CD8-positive, alpha-beta memory T cell (primary cell): ENCODE measurements at regions not wholly inside any gene's neighbourhood (a gene's known extent, or its start where the extent isn't known, plus 50 kb on each side); places are given as distances from the start of the nearest gene placed in this dataset.
A peak's percentile ranks its signal among the peaks of the same experiment; 100 is the strongest.

Experiments
- CTCF ChIA-PET: fragments of 350-600 bp; sonication (Branson Sonifier 250); formaldehyde crosslinking; loops from one replicate; lab custom pipeline; 2021; ENCODE audit warnings: antibody characterized with exemption; lab: Charles Lee
- POLR2A ChIA-PET: fragments of 350-600 bp; sonication (Branson Sonifier 250); formaldehyde crosslinking; loops from one replicate; lab custom pipeline; 2021; ENCODE audit warnings: antibody characterized with exemption; lab: Charles Lee
- DNase-seq, 5 donors: peaks; one replicate each; pipeline versions ENCODE4 v3.0.0 to v3.0.0-alpha.2; 2020 to 2022; ENCODE audit warnings: mixed read lengths in 1 of 5
- H3K27ac ChIP-seq: one replicate; pipeline ENCODE4 v1.7.0; 2013; ENCODE audit warnings: low read depth, mild to moderate bottlenecking, low read length, moderate library complexity
- H3K27me3 ChIP-seq: 2 replicates; pipeline ENCODE4 v1.7.0; 2013; ENCODE audit warnings: low read length, mild to moderate bottlenecking; ENCODE audit not compliant: insufficient read depth, poor library complexity, severe bottlenecking
- H3K36me3 ChIP-seq: 2 replicates; pipeline ENCODE4 v1.7.0; 2013; ENCODE audit warnings: mild to moderate bottlenecking, low read length, moderate library complexity; ENCODE audit not compliant: insufficient read depth
- H3K4me1 ChIP-seq: 2 replicates; pipeline ENCODE4 v1.7.0; 2013; ENCODE audit warnings: mild to moderate bottlenecking, low read length, moderate library complexity; ENCODE audit not compliant: insufficient read depth
- H3K4me3 ChIP-seq: 2 replicates; pipeline ENCODE4 v1.7.0; 2013; ENCODE audit warnings: mild to moderate bottlenecking, low read length
- H3K9me3 ChIP-seq: 2 replicates; pipeline ENCODE4 v1.7.0; 2013; ENCODE audit warnings: mild to moderate bottlenecking, low read length
- H3K27ac Mint-ChIP-seq, 8 donors: one replicate each; pipeline ENCODE4 v1.8.0; 2020 to 2021; ENCODE audit warnings: mixed read lengths in 8 of 8, mild to moderate bottlenecking in 6 of 8, inconsistent platforms in 3 of 8, moderate library complexity in 3 of 8
- H3K27me3 Mint-ChIP-seq, 2 donors: one replicate each; pipeline ENCODE4 v1.8.0; 2020 to 2021; ENCODE audit warnings: mixed read lengths in 2 of 2, mild to moderate bottlenecking in 1 of 2, moderate library complexity in 1 of 2
- H3K36me3 Mint-ChIP-seq, 3 donors: one replicate each; pipeline ENCODE4 v1.8.0; 2020 to 2021; ENCODE audit warnings: mixed read lengths in 3 of 3, inconsistent platforms in 1 of 3, mild to moderate bottlenecking in 1 of 3
- H3K4me1 Mint-ChIP-seq, 3 donors: one replicate each; pipeline ENCODE4 v1.8.0; 2020 to 2021; ENCODE audit warnings: mixed read lengths in 3 of 3, inconsistent platforms in 1 of 3, mild to moderate bottlenecking in 1 of 3
- H3K4me3 Mint-ChIP-seq, 7 donors: one replicate each; pipeline ENCODE4 v1.8.0; 2020 to 2021; ENCODE audit warnings: mixed read lengths in 7 of 7, mild to moderate bottlenecking in 6 of 7, moderate library complexity in 4 of 7, inconsistent platforms in 2 of 7
- H3K9me3 Mint-ChIP-seq, 5 donors: one replicate each; pipeline ENCODE4 v1.8.0; 2020 to 2022; ENCODE audit warnings: mixed read lengths in 5 of 5, mild to moderate bottlenecking in 3 of 5, moderate library complexity in 2 of 5, inconsistent platforms in 1 of 5

GRCh38 chr5:117649821-117650220, 1075.2 kb upstream of the SEMA6A start:
- peaks cover 5 to 13% (median 8%) of the 10 kb centered on the region in 5 donors for H3K9me3 Mint-ChIP-seq
- ChIA-PET POLR2A (no interaction called here), CTCF (no interaction called here)
- no peak overlapping the region for H3K27ac ChIP-seq
- no peaks in the 10 kb centered on the region for H3K27me3 ChIP-seq
- H3K36me3 ChIP-seq, result no peaks in the 10 kb centered on the region
- no peaks in the 10 kb centered on the region for H3K4me1 ChIP-seq
- H3K27me3 Mint-ChIP-seq, result no peaks in the 10 kb centered on the region
- H3K27ac Mint-ChIP-seq, result no peak overlapping the region
- H3K4me3 ChIP-seq, result no peak overlapping the region
- no peak overlapping the region for H3K4me3 Mint-ChIP-seq
- H3K4me1 Mint-ChIP-seq, result no peaks in the 10 kb centered on the region
- DNase-seq, result no peak
- no peaks in the 10 kb centered on the region for H3K36me3 Mint-ChIP-seq
- no peaks in the 10 kb centered on the region for H3K9me3 ChIP-seq

GRCh38 chr5:117645400-117645799, 1070.8 kb upstream of the SEMA6A start:
- no peaks in the 10 kb centered on the region for H3K4me1 Mint-ChIP-seq
- DNase-seq, result no peak
- POLR2A ChIA-PET, result no interaction called here
- CTCF ChIA-PET, result no interaction called here
- H3K36me3 ChIP-seq, result no peaks in the 10 kb centered on the region
- no peaks in the 10 kb centered on the region for H3K27me3 Mint-ChIP-seq
- H3K4me1 ChIP-seq, result no peaks in the 10 kb centered on the region
- H3K27ac Mint-ChIP-seq, result no peak overlapping the region
- H3K4me3 Mint-ChIP-seq, result no peak overlapping the region
- no peaks in the 10 kb centered on the region for H3K9me3 ChIP-seq
- peaks cover 6 to 27% (median 9%) of the 10 kb centered on the region in 5 donors for H3K9me3 Mint-ChIP-seq
- H3K36me3 Mint-ChIP-seq, result no peaks in the 10 kb centered on the region
- no peak overlapping the region for H3K4me3 ChIP-seq
- H3K27me3 ChIP-seq, result no peaks in the 10 kb centered on the region
- no peak overlapping the region for H3K27ac ChIP-seq

DNA sequence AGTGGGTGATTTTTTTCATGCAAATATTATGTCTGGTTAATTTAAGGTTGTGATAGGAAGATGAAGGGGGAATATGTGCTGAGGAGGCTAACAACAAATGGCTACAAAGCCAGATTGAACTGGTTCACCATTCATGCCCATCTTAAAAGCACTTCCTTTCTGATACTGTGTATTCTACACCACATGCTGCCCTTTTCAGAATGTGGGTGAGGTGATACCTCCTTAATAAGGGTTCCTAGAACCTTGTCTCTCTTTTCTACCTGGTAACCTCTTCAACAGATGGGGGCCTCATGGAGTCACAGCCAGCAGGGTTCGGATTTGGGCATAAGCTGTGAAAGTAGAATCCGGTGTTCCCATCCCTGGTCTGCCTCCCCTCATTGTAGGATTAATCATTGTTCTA, 1064.0 kb upstream of the SEMA6A start:
- DNase-seq, result no peak
- no peaks in the 10 kb centered on the region for H3K4me1 ChIP-seq
- H3K27ac ChIP-seq, result no peak overlapping the region
- peaks cover 2 to 40% (median 8%) of the 10 kb centered on the region in 5 donors for H3K9me3 Mint-ChIP-seq
- POLR2A ChIA-PET, result no interaction called here
- H3K9me3 ChIP-seq, result no peaks in the 10 kb centered on the region
- no peak overlapping the region for H3K4me3 Mint-ChIP-seq
- H3K27me3 ChIP-seq, result no peaks in the 10 kb centered on the region
- H3K4me1 Mint-ChIP-seq, result no peaks in the 10 kb centered on the region
- no peaks in the 10 kb centered on the region for H3K36me3 Mint-ChIP-seq
- CTCF ChIA-PET, result no interaction called here
- no peaks in the 10 kb centered on the region for H3K36me3 ChIP-seq
- no peak overlapping the region for H3K4me3 ChIP-seq
- H3K27ac Mint-ChIP-seq, result no peak overlapping the region
- no peaks in the 10 kb centered on the region for H3K27me3 Mint-ChIP-seq

GRCh38 chr5:117633093-117633492, 1058.5 kb upstream of the SEMA6A start:
- Mint-ChIP-seq H3K4me3 (no peak overlapping the region), H3K36me3 (no peaks in the 10 kb centered on the region), H3K9me3 (peaks cover 8 to 43% (median 24%) of the 10 kb centered on the region in 5 donors), H3K27ac (peak overlapping the region in 1 of 8 donors; percentile 64), H3K27me3 (no peaks in the 10 kb centered on the region), H3K4me1 (no peaks in the 10 kb centered on the region)
- POLR2A ChIA-PET, result no interaction called here
- Histone ChIP-seq H3K36me3 (no peaks in the 10 kb centered on the region), H3K4me3 (no peak overlapping the region), H3K4me1 (no peaks in the 10 kb centered on the region), H3K27me3 (no peaks in the 10 kb centered on the region), H3K27ac (no peak overlapping the region), H3K9me3 (no peaks in the 10 kb centered on the region)
- DNase-seq, result no peak
- CTCF ChIA-PET, result no interaction called here

DNA sequence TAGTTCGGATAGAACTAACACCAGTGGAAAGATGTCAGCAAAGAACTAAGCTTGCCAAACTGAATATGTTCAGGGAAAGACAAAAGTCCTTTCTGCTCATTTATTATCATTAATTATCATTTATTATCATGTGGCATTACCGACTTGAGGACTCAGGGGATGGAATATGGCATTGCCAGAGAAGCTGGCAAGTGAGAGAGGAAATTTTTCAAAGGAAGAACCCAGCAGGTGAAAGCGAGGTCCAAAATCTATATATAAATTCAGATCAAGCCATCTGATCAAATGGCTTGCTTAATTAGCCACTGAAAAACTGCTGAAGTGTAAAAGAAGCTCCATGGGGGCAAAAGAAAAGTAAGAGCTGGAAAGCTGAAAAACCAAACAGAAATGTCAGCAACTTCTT, 1049.6 kb upstream of the SEMA6A start:
- H3K27me3 ChIP-seq, result no peaks in the 10 kb centered on the region
- peaks cover 3 to 23% (median 5%) of the 10 kb centered on the region in 5 donors for H3K9me3 Mint-ChIP-seq
- H3K27ac Mint-ChIP-seq, result no peak overlapping the region
- H3K36me3 ChIP-seq, result no peaks in the 10 kb centered on the region
- H3K4me1 Mint-ChIP-seq, result no peaks in the 10 kb centered on the region
- H3K4me1 ChIP-seq, result no peaks in the 10 kb centered on the region
- no peak for DNase-seq
- H3K27me3 Mint-ChIP-seq, result no peaks in the 10 kb centered on the region
- no peaks in the 10 kb centered on the region for H3K9me3 ChIP-seq
- ChIA-PET POLR2A (no interaction called here), CTCF (no interaction called here)
- H3K36me3 Mint-ChIP-seq, result no peaks in the 10 kb centered on the region
- H3K4me3 ChIP-seq, result no peak overlapping the region
- no peak overlapping the region for H3K27ac ChIP-seq
- no peak overlapping the region for H3K4me3 Mint-ChIP-seq

- H3K9me3 Mint-ChIP-seq, result peaks cover 4 to 32% (median 6%) of the 10 kb centered on the region in 5 donors
- no peaks in the 10 kb centered on the region for H3K9me3 ChIP-seq
- H3K36me3 Mint-ChIP-seq, result no peaks in the 10 kb centered on the region
- H3K36me3 ChIP-seq, result no peaks in the 10 kb centered on the region
- CTCF ChIA-PET, result no interaction called here
- H3K27ac ChIP-seq, result no peak overlapping the region
- no peaks in the 10 kb centered on the region for H3K4me1 ChIP-seq
- H3K27me3 ChIP-seq, result no peaks in the 10 kb centered on the region
- POLR2A ChIA-PET, result no interaction called here
- no peak overlapping the region for H3K4me3 Mint-ChIP-seq
- H3K27me3 Mint-ChIP-seq, result no peaks in the 10 kb centered on the region
- H3K4me1 Mint-ChIP-seq, result no peaks in the 10 kb centered on the region
- no peak overlapping the region for H3K4me3 ChIP-seq
- no peak overlapping the region for H3K27ac Mint-ChIP-seq
- no peak for DNase-seq
Measured at GRCh38 chr5:117623042-117623805, 1048.6 kb upstream of the SEMA6A start.

DNA sequence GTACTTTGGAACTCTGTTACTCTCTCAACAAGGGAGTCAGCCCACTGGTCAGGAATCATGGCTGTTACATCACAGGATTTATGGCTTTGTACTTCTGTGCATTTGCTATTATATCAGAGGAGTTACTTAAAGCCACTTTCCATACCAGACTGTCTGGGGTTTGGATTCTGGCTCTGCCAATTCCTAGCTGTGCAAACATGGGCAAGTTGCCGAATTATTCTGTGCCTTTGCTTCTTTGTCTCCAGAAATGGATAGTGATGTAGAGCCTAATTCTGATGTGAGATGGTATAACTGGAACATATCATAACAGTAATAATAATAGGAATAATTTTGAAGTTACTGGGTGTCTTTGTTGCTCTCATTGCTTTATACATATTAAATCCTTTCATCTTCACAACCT, 1047.3 kb upstream of the SEMA6A start:
- no peak overlapping the region for H3K27ac Mint-ChIP-seq
- Histone ChIP-seq H3K4me3 (no peak overlapping the region), H3K4me1 (no peaks in the 10 kb centered on the region), H3K27ac (no peak overlapping the region), H3K27me3 (no peaks in the 10 kb centered on the region), H3K36me3 (no peaks in the 10 kb centered on the region), H3K9me3 (no peaks in the 10 kb centered on the region)
- H3K27me3 Mint-ChIP-seq, result no peaks in the 10 kb centered on the region
- POLR2A ChIA-PET, result no interaction called here
- CTCF ChIA-PET, result no interaction called here
- H3K4me3 Mint-ChIP-seq, result no peak overlapping the region
- peaks cover 0 to 31% (median 4%) of the 10 kb centered on the region in 5 donors for H3K9me3 Mint-ChIP-seq
- no peaks in the 10 kb centered on the region for H3K36me3 Mint-ChIP-seq
- no peak for DNase-seq
- H3K4me1 Mint-ChIP-seq, result no peaks in the 10 kb centered on the region

DNA sequence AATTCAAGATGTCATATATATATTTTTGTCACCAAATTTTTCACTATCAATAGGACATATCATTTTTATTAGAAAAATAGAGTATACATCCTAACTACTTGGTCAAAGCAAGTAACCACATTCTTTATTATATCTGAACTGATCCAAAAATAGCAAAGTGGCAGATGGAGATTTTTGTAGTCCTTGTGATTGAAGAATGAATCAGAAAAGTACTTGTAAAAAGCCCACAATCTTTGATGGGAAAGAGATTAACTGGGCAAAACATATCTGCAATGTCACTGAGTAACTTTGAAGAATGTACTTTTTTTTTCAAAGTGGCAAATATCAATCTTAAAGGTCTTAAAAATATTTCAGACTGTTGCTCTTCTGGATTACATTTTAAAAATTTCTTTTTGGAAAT, 1040.6 kb upstream of the SEMA6A start:
- DNase-seq, result no peak
- no peak overlapping the region for H3K4me3 ChIP-seq
- H3K4me1 ChIP-seq, result no peaks in the 10 kb centered on the region
- Mint-ChIP-seq H3K9me3 (peaks cover 2 to 28% (median 6%) of the 10 kb centered on the region in 5 donors), H3K4me1 (no peaks in the 10 kb centered on the region), H3K27ac (no peak overlapping the region), H3K4me3 (no peak overlapping the region), H3K36me3 (no peaks in the 10 kb centered on the region), H3K27me3 (no peaks in the 10 kb centered on the region)
- POLR2A ChIA-PET, result no interaction called here
- no peaks in the 10 kb centered on the region for H3K36me3 ChIP-seq
- H3K27me3 ChIP-seq, result no peaks in the 10 kb centered on the region
- H3K27ac ChIP-seq, result no peak overlapping the region
- CTCF ChIA-PET, result no interaction called here
- H3K9me3 ChIP-seq, result no peaks in the 10 kb centered on the region
